Left renal cortex interstitium (tissue), 4 donors: ENCODE measurements at regions not wholly inside any gene's neighbourhood (a gene's known extent, or its start where the extent isn't known, plus 50 kb on each side); places are given as distances from the start of the nearest gene placed in this dataset.

Experiments used
- DNase-seq, 4 donors: peaks; one replicate each; pipeline ENCODE4 v3.0.0-alpha.2; 2013; ENCODE audit warnings: low read depth in 4 of 4, low spot score in 2 of 4, missing footprints in 1 of 4

DNA sequence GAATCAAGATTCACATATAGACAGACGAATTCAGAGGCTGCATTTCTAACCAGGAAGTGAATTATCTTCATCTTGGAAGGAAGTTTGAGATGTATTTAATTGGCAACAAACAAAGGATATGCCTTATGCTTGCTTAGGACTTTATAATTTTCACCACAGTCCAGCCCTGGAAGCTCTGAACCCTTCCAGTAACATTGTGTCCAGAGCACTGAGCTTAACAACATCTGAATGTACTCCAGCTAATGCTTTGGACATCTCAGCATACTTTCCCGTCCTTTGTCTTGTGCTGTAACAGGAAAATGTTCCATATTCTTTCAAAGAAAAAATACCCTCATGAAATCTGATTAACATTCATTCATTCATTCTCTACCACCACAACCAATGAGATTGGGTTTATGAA, 136.3 kb upstream of the SPATS2L start:
- no peak for DNase-seq

DNA sequence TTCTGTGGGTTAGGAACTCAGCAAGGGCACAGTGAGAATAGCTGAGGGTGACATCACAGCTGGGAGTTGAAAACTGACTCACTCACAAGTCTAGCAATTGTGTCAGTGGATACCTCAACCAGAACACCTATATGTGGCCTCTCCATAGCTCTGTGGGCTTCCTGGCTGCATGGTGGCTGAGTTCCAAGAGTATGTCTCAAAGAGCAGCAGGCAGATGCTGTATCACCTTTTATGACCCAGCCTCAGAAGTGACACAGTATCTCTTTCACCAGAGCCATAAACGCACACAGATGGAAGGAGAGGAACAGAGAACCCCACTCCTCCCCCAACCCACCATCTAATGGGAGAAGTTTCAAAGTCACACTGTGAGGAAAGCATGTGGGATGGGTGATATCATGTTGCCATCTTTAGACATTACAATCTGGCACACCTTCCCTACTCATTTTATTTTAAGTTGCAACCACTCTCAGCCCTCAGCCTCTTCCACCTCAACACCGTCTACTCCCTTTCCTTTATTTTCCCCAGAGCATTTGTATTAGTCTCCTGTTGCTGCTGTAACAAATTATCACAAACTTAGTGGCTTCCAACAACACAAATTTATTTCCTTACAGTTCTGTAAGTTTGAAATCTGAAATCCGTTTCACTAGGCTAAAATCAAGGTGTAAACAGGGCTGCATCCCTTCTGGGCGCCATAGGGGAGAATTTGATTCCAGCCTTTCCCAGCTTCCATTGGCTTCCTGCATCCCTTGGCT, 134.6 kb upstream of the SPATS2L start:
- DNase-seq: no peak

DNA sequence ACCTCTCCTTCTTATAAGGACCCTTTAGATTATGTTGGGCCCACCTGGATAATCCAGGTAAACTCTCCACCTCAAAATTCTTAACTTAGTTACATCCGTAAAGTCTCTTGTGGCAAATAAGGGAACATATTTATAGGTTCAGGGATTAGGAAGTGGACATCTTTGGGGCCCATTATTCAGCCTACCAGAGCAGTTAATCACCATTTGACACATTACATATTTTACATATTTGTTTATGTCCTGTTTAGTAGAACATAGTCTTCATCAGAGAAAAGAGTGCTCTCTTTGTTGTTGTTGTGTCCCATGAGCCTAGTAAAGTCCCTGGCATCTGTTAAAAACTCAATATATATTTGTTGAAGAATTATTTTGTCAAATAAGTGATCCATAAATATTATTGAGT, 134.0 kb upstream of the SPATS2L start:
- DNase-seq: no peak

DNA sequence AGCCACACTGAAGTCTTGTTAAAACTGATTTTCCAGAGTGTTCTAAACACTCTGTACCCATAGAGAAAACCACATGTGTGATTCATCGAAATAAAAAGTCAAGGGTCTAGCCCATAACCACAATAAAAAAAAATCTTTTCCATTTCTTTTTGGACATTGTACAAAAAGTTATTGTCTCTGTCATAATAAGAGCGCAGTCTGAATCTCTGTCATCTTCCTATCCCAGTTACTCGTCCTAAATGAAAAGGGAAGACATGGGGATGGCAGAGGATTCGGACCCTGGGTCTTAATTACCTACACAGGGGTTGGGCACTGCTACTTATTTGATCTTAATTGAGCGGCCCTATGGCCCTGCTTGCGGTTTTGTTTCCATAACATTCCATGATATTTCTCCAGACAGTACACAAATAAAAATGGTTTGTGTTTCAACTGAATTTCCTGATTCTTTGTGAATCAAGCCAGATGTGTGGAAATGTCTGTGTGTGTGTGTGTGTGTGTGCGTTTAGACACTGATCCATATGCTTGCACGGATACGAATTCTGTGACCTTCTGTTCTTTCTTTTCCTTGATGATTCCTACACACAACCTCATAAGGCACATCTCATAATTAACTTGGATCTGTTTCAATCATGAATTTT, 133.4 kb upstream of the SPATS2L start:
- DNase-seq: no peak

DNA sequence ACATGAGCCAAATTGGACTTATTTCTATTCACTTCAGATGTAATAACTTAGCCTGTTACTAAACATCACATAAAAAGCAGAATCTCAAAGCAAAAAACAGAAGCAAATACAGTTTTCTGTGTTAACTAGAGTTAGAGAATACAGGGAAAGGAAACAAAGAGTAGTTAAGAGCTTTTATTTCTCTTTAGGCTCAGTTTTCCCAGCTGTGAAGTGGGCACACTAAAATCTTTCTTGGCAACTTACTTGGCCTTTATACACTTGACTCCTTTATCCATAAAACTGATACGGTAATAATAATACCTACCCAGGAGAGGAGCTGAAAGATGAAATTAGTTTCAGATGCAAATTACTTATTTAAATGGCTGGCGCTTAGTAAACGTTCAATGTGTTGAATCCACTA, 132.8 kb upstream of the SPATS2L start:
- DNase-seq: no peak

DNA sequence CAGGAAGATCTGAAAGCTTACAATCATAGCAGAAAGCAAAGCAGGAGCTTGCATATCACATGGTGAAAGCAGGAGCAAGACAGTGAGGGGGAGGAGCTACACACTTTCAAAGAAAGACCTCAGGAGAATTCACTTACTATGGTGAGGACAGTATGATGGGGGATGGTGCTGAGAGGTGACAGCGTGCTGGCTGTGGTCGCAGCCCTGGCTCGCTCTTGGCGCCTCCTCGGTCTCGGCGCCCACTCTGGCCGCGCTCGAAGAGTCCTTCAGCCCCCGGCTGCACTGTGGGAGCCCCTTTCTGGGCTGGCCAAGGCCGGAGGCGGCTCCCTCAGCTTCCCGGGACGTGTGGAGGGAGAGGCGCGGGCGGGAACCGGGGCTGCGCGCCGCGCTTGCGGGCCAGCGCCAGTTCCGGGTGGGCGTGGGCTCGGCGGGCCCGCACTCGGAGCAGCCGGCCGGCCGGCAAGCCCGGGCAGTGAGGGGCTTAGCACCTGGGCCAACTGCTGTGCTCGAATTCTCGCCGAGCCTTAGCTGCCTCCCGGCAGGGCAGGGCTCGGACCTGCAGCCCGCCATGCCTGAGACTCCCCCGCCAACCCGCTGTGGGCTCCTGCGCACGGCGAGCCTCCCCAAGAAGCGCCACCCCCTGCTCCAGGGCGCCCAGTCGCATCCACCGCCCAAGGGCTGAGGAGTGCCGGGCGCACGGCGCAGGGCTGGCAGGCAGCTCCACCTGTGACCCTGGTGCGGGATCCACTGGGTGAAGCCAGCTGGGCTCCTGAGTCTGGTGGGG, 131.9 kb upstream of the SPATS2L start:
- no peak for DNase-seq

DNA sequence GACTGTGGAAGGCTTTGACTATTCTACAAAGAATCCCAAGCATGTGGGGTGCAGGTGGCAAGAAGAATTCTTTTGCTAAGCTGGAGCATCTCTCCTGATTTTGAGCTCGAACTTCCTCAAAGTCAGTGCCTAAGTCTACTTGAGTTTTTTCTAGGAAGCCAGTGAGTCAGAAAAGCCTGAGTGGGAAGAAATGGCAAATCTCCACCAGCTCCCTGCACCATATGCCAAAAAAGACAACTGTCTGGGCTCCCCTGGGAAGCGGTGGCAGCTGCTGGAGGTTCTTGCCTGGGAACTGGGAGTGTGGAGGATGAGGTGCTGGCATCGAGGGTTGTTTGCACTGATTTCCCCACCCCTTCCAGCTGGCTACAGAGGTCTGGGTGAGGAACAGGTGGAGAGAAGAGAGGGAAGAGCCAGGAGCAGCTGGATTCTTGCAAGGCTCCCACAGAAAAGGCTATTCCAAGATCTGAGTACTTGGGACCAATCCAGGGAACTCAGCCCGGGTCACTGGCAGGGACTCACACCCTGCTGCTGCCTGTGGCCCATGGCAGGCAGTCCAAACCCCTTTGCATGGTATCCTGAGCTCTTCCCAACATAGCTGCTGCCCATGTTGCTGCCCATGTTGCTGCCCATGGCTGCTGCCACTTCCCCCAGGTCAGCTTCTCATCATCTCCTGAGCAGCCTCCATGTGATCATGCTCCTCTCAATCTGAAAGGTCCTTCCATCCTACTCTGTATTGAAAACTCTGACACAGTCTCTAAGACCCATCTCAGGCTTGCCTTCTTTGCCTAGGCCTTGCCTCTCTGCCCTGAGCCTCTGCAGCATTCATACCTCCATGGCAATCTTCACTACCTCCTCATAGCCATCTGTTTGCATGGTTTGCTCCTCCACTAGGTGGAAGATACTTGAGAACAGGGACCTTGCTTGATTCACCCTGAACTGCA, 128.3 kb upstream of the SPATS2L start:
- no peak for DNase-seq

DNA sequence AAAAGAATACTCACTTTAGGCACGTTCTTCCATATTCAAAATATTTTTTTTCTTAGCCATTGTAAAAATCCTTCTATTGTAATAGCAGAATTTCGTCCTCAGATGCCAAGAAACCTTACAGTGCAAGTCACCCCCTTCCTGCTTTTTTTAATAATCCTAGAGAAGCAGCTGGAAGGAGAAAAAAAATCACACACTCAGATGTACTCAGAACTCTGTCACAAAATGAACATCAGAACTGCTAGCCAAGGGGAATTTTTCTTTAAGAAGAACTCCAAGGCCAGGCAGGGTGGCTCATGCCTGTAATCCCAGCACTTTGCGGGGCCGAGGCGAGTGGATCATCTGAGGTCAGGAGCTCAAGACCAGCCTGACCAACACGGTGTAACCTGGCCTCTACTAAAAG, 127.3 kb upstream of the SPATS2L start:
- no peak for DNase-seq

DNA sequence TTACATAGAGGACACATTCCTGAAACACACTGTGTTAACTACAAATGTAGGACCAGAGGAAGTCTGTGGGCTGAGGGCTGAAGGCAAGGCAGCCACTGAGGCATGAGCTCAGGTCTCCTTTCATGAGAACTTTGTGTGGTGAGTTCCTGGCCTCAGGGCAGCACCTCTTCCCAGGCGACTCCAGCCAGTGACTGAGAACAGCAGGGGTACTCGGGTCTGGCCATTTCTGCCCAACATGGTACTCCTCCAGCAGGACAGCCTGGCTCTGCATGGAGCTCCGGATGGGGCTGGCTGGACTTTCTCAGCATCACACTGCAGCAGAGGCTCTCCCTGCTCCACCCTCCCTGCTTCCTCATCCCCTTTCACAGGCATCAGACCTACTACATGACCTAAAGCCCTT, 125.5 kb upstream of the SPATS2L start:
- DNase-seq: no peak

DNA sequence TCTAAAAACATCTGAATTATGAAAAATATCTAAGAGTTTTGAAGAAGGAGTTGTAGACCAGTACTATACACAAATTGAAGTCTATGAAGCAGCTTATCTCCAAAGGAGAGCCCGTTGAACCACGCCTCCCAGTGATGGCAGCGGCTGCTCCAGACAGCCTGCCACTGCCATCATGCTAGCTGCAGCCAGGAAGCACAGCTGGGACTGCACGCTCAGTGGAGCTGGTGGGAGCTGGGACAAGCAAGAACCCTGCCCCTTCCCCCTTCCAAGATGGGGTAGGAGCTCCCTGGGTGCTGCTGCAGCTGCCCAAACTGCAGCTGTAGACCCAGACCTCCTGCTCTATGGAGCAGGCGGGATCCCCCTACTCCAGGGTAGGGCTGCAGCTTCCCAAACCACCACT, 124.7 kb upstream of the SPATS2L start:
- DNase-seq: no peak

DNA sequence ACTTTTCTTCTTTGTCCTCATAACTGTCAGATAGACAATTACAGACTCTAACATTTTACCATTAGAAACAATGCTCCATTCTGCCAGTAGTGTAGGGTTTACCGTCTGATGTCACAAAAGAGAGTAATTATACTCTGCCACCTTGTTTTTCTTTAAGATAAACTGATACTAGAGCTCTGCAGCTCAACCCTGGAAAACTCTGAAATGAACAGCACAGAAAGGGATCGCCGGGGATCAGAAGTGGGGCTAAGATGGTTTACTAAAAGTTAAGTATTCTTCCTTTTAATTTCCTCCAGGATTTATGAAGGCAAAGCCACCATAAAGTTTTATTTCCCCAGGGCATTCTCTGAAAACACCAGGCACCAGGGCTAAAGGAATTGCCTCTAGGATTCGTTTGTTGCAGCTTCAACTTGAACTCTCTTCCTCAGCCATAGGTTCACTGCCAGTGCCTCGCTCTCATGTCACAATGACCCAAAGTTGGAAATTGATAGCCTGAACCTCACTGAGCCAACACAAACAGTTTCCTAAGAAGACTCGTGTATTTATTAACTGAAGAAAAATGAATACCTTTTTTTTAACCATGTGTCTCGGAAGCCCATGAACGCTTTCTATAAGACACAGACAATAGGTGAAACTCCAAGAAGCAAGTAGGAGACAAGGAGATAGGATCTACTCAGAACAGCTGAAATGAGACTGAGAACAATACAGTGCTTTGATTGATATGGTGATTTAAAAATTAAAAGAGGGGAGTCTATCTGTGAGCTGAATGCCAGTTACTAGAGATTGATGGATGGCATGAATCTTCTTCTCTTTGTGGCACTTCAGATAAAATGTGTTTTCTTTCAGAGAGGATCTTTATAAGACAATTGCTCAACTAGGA, 121.5 kb upstream of the SPATS2L start:
- DNase-seq: no peak

DNA sequence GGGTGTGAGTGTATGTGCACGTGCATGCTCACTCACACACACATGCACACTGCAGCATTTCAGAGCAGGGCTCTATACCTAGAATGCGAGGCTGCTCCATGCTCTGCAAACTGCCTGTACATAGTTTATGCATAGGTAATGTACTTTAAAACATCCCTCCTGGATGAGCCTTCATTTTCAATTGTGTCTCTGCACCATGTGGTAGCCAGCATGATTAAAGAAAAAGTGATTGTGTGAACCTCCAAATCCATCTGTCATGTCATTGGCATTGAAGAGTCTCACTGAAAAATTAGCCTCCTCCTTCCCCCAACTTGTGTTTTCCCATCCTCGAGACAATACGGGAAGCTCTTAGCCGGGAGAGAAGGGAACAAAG, 120.9 kb upstream of the SPATS2L start:
- no peak for DNase-seq

DNA sequence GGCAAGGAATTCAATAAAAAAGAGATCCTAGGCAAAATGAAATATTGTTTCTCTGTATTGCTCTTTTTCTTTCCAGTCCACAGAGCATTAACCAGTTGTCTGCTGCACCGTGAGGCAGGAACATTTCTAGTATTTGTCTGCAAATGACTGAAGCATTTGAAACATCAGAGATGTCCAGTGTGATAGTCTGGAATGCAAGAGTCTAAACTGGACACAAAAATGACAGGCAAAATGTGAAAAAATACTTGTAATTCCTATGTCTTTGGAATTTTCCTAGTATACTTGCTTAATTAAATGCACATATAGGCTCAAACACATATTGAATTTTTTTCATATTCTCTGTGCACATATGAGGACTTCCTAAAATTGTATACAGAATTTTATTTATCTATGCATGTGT, 120.5 kb upstream of the SPATS2L start:
- no peak for DNase-seq

DNA sequence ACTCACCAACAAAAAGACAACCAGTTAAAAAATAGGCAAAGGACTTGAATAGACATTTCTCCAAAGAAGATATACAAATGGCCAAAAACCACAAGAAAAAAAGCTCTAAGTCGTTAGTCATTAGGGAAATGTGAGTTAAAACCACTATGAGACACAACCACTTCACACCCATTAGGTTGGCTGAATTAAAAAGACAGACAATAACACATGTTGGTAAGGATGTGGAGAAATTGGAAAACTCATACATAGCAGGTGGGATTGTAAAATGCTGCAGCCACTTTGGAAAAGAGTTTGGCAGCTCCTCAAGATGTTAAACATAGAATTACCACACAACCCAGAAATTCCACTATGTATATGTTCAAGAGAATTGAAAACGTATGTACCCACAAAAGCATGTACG, 117.6 kb upstream of the SPATS2L start:
- DNase-seq: no peak

DNA sequence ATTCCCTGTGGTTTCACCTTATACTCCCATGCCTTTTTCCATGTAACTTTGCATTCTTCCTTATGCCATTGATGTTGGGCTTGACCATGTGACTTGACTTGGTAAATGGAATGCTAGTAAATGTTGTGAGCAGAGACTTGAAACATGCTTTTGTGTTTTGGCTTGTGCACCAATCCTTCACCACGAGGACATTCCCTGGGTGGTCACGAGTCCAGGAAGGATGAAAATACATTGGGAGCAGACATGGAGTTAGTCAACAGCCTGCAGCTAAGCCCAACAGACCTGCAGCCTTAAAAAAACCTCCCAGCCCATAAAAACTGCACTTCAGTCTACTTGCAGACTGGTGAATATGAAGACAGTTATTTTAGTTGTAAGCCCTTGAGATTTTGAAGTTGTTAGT, 116.5 kb upstream of the SPATS2L start:
- no peak for DNase-seq

DNA sequence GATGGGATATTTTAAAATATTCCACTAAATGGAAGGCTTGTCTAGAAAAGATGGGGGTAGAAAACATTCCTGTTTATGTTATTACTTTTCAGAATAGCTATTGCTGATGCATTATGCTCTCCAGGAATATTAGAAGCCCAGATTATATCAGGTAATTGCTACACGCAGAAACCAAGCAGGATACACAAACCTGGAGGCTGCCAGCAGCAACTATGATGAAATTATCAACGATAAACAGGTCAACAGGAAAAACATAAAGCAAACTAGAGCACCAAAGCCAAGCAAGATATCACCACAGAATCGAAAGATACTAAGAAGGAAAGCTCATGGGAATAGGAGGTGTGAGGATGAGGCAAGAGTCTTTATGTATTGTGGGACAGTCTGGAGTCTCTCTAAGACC, 113.2 kb upstream of the SPATS2L start:
- no peak for DNase-seq

DNA sequence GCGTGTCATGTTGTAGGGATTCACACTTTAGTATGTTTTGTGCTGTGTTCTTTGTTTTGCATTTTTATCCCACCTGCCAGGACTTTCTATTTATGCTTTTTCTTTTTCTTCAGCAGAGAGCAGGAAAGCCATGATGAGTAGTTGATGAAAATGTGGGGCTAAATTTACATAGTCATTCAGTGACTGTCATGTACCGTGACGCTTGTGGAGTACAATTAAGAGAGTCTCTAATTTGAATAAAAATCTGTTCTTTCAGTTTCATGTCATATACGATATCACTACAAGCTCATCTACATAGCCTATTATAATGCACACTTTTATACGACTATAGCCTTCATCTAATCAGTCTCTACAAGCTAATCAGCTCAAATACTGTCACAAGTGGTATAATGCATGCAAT, 112.7 kb upstream of the SPATS2L start:
- no peak for DNase-seq

DNA sequence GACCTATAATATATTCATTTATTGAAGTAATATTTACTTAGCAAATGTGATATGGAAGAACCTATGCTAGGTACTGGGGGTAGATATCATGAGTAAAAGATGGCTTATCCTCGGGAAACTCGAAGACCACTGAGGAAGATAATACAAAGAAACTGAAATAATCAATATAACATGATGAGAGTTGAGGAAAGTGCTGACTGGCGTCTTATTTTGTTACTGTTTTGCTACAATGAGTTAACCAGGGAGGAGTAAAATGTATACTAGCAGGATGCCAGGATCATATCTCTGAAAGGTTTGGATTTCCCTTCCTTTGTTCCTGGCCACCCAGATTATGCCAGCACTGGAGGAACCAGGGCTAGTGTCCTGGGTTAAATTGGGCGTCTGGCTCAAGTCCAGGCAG, 111.7 kb upstream of the SPATS2L start:
- DNase-seq: no peak

DNA sequence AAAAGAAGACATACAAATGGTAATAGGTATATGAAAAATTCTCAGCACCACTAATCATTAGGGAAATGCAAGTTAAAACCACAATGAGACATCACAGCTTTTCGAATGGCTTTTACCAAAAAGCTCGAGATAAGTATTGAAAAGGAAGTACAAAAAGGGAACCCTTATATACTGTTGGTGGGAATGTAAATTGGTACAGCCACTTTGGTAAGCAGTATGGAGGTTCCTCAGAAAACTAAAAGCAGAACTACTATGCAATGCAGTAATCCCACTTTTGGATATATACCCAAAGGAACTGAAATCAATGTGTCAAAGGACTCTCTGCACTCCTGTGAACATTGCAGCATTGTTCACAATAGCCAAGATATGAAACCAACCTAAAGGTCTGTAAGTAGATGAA, 107.5 kb upstream of the SPATS2L start:
- no peak for DNase-seq
